GM18519 (cell line): ENCODE measurements at regions not wholly inside any gene's neighbourhood (a gene's known extent, or its start where the extent isn't known, plus 50 kb on each side); places are given as distances from the start of the nearest gene placed in this dataset.
"Not testable (repeated sequence)": the region's sequence is repeated elsewhere in the genome, so short reads cannot be mapped to it uniquely, and the experiment has no call there.

Experiments
- ATAC-seq: cut with Tn5 transposase; IDR thresholded peaks from one replicate; pipeline ENCODE4 v1.9.1; 2021; ENCODE audit warnings: mild to moderate bottlenecking, moderate library complexity; ENCODE audit not compliant: unreplicated experiment, low FRiP score

GRCh38 chr4:49153011-49153410 is 166.9 kb downstream of the CWH43 start:
- ATAC-seq: peak; percentile 17

- peak; percentile 50 for ATAC-seq
Measured at GRCh38 chr4:49154308-49155103, 168.4 kb downstream of the CWH43 start.

DNA sequence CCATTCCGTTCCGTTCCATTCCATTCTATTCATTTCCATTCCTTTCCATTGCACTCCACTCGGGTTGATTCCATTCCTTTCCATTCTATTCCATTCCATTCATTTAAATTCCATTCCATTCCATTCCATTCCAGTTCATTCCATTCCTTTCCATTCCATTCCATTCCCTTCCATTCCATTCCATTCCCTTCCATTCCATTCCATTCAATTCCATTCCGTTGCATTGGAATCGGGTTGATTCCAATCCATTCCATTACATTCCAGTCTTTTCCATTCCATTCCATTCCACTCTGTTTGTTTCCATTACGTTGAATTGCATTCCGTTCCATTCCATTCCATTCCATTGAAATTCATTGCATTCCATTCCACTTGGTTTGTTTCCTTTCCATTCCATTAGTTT is 169.2 kb downstream of the CWH43 start:
- not testable (repeated sequence) for ATAC-seq

DNA sequence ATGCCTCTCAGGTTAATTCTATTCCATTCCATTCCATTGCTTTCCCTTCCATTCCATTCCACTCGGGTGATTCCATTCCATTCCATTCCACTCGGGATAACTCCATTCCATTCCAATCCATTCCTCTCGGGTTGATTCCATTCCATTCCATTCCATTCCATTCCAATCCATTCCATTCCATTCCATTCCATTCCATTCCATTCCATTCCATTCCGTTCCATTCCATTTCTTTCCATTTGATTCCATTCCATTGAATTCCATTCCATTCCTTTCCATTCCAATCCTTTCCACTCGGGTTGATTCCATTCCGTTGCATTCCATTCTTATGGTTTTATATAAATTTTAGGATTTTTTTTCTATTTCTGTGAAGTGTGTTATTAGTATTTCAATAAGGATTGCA is 170.2 kb downstream of the CWH43 start:
- ATAC-seq: not testable (repeated sequence)

DNA sequence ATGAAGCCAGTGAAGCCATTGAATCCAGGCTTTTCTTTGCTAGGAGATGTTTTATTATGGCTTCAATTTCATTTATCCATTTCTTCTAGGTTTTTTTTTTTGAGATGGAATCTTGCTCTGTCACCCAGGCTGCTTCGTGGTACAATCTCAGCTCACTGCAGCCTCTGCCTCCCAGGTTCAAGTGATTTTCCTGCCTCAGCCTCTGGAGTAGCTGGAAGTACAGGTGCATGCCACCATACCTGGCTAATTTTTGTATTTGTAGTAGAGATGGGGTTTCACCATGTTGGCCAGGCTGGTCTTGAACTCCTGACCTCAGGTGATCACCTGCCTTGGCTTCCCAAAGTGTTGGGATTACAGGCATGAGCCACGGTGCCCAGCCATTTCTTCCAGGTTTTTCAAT is 171.6 kb downstream of the CWH43 start:
- ATAC-seq: not testable (repeated sequence)

- not testable (repeated sequence) for ATAC-seq
Measured at GRCh38 chr4:49161111-49161541, 175.1 kb downstream of the CWH43 start.

GRCh38 chr4:49164916-49165315 is 178.8 kb downstream of the CWH43 start:
- not testable (repeated sequence) for ATAC-seq

GRCh38 chr4:49177847-49178246 is 191.8 kb downstream of the CWH43 start:
- ATAC-seq: not testable (repeated sequence)

- ATAC-seq: not testable (repeated sequence)
Measured at GRCh38 chr4:49181088-49181487, 195.0 kb downstream of the CWH43 start.

DNA sequence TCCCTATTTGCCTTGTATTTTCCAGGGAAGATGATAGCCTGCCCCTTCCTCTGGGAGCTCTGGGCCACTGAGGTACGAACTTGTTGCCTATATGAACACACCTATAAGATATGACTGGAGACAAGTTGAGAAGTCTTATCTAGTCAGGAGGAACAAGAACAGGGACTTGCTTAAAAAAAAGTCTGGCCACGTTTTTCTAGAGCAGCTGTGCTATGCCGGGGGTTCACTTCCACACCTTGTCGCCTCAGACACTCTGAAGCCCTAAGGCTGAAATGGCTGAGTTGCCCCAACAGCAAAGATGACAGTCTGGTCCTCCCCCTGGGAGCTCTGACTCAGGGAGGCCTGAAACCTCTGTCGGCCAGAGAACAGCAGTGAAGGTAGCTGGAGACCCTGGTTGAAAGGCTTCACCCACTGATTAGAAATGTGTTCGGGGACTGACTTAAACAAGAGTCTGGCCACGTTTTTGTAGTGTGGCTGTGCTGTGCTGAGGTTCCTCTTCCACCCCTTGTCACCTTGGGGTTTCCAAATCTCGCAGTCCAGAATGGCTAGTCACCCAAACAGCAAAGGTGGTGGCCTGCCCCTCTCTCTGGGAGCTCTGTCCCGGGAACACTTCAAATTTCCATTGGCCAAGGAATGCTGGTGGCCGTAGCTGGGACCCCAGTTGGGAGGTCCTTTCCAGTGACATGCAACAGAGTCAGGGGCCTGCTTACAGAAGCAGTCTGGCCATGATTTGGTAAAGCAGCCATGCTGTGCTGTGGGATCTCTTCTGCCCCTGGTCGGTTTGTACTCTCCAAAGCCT is 225.5 kb downstream of the CWH43 start:
- ATAC-seq: not testable (repeated sequence)

GRCh38 chr4:49213250-49213649 is 227.2 kb downstream of the CWH43 start:
- not testable (repeated sequence) for ATAC-seq

DNA sequence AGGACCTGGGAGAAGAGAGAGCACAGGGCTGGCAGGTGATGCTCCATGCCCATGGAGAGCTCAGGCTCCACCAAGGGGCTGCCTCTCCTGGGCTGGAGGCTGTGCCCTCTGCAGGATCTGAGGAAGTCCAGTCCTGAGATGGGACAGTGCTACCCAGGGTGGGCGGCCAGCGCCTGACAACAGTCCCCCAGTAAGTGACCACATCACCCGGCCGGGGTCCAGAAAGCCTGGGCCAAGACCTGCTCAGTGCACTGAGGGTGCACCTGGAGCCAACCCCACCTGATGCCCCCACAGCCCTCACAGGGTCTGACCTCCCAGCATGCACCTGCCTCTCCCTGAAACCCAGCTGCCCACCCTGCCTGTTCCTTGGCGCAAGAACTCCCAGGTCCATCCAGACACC is 227.7 kb downstream of the CWH43 start:
- not testable (repeated sequence) for ATAC-seq

DNA sequence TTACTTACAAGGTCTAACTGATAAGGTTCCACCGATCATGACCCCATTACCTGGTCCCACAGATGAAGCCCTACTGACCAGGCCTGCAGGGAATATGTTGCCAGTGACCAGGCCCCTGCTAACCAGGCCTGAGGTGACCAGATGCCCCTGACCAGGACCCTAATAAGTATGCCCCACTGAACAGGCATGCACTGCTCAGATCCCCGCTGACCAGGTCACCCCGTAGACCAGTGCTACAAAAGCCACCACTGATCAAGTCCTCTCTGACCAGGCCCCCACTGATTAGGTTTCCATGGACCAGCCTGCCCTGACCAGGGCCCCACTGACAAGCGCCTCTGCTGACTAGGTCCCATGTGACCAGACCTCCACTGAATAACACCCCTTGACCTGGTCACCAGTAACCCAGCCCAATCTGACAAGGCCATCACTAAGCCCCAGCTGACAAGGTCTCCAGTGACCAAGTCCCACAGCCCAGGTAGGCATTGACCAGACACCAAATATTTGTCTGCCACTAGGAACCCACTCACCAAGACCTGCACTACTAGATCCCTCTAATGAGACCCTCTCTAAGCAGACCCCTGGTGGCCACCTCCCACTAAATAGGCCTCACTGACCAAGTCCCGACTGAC is 228.5 kb downstream of the CWH43 start:
- not testable (repeated sequence) for ATAC-seq

DNA sequence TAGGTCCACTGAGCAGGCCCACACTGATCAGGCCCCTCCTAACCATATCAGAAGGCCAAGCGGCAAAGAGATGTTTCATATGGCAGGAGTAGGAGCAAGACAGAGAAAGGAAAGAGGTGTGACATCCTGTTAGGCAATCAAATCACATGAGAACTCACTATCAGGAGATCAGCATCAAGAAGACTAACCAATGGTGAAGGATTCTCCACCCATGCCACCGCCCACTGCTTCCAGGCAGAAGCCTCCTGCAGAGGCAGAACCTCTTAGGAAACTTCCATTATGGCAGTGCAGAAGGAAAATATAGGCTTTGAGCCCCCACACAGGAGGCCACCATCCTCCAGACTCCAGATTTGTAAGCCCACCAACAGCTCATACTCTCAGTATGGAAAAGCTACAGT is 229.0 kb downstream of the CWH43 start:
- not testable (repeated sequence) for ATAC-seq

- not testable (repeated sequence) for ATAC-seq
Measured at GRCh38 chr4:49216606-49217005, 230.5 kb downstream of the CWH43 start.

DNA sequence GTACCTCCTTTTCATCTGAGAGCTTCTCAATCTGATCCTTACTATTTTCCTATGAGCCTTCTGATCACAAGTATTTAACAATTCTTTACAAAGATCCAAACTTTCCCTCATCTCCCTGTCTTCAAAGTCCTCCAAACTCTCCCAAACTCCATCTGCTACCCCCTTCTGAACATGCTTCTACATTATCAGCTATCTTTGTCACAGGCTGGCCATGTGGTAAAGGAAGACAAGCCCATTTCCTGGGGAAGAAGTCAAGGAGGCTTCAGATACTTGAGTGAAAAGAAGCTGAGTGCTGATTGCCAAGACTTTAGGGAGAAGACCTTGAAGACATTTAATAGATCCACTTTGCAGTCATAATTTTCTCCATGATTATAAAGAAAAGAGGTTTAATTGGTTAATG is 231.4 kb downstream of the CWH43 start:
- no peak for ATAC-seq

DNA sequence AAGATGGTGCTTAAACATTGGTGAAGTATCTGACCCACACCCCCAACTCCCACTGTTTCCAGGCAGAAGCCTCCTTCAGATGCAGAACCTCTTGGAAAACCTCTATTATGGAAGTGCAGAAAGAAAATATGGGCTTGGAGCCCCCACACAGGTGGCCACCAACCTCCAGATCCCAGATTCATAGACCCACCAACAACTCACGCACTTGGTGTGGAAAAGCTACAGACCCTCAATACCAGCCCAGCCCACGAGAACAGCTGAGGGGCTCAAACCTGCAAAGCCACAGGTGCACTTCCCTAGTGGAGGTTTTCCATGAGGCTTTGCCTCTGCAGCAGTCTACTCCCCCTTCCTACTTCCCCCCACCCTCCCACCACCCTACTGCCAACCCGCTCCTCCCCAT is 232.0 kb downstream of the CWH43 start:
- not testable (repeated sequence) for ATAC-seq

DNA sequence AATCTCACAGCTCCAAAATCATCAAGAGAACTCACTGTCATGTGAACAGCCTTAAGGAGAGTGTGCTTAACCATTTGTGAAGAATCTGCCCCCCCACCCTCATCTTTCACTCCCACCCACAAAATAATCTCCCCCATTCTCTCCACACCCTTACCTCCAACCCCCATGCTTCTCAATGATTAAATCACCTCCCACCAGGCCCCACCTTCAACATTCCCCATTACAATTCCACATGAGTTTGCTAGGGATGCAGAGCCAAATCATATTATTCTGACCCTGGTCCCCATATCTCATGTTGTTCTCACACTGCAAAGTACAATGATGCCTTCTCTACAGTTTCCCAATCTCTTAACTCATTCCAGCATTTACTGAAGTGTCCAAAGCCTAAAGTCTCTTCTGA is 232.9 kb downstream of the CWH43 start:
- ATAC-seq: not testable (repeated sequence)

DNA sequence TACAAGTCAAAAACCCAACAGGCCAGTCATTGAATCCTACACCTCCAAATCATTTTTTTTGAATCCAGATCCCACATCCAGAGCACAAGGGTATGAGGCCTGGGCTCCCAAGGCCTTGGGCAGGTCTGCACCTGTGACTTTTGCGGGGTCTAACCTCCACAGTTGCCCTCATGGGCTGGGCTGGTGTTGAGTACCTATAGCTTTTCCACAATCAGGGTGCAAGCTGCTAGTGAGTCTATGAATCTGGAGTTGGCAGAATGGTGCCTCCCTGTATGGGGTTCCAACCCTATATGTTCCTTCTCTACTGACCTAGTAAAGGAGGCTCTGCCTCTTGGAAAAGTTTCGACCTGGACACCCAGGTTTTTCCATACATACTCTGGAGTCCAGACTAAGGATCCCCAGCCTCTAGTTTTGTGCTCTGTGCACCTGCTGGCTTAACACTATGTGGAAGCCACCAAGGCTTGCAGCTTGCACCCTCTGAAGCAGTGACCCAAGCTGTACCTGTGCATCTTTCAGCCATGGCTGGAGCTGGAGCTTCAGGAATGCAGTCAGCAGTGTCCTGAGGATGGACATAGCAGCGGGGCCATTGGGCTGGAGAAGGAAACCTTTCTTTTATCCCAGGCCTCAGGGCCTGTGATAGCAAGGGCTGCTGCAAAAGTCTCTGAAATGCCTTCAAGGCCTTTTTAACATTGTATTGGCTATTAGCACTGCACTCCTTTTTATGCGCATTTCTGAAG is 233.6 kb downstream of the CWH43 start:
- ATAC-seq: not testable (repeated sequence)

DNA sequence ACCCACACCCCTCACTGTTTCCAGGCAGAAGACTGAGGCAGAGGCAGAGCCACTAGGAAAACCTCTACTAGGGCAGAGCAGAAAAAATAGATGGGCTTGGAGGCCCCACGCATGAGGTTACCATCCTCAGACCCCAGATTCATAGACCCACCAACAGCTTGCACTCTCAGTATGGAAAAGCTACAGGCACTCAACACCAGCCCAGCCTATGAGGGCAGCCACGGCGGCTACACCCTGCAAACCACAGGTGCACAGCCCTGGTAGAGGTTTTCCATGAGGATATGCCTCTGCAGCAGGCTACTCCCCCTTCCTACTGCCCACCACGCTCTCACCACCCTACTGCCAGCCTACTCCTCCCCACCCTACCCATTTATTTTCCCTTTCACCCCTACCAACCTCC is 235.1 kb downstream of the CWH43 start:
- no peak for ATAC-seq
